K562 (cell line): ENCODE measurements at regions not wholly inside any gene's neighbourhood (a gene's known extent, or its start where the extent isn't known, plus 50 kb on each side); places are given as distances from the start of the nearest gene placed in this dataset.

Experiments used
- CHD7 ChIP-seq: fragments of 200-600 bp; sonication (generic); IDR thresholded peaks from one replicate; pipeline ENCODE4 v1.6.1; 2012; ENCODE audit warnings: mild to moderate bottlenecking, low read depth, low read length, inconsistent platforms
- E2F8 ChIP-seq: fragments of 450-650 bp; IDR thresholded peaks from 2 replicates; pipeline ENCODE4 v1.7.1; 2018; ENCODE audit warnings: mild to moderate bottlenecking, low read depth; ENCODE audit not compliant: partially characterized antibody
- HDAC2 ChIP-seq: fragments of 450-650 bp; IDR thresholded peaks from 2 replicates; pipeline ENCODE4 v1.6.1; 2016; ENCODE audit warnings: mild to moderate bottlenecking
- KLF16 ChIP-seq: IDR thresholded peaks from 2 replicates; pipeline ENCODE4 v1.6.1; 2016; ENCODE audit warnings: antibody characterized with exemption
- POLR2A ChIP-seq: fragments of 450-650 bp; conservative IDR thresholded peaks from 2 replicates; pipeline ENCODE4 v1.6.1; 2016
- POLR2AphosphoS5 ChIP-seq: IDR thresholded peaks from 2 replicates; pipeline ENCODE4 v1.6.1; 2011; ENCODE audit warnings: mild to moderate bottlenecking, low read depth, low read length, moderate library complexity; ENCODE audit not compliant: control insufficient read depth, insufficient read depth
- RAD21 ChIP-seq, 2 experiments: fragments of 250-450 bp in 1 of 2; fragments of 450-650 bp in 1 of 2; sonication (Bioruptor Pico) in 1 of 2; formaldehyde crosslinking in 1 of 2; IDR thresholded peaks in 1 of 2; conservative IDR thresholded peaks in 1 of 2; 2 replicates each; pipeline versions ENCODE4 v1.4.0 to v1.8.0; 2020 to 2022; ENCODE audit warnings: mild to moderate bottlenecking in 2 of 2, moderate library complexity in 1 of 2
- SREBF2 ChIP-seq: sonication (generic); formaldehyde crosslinking; IDR thresholded peaks from 2 replicates; pipeline ENCODE4 v1.4.0; 2020; ENCODE audit warnings: mild to moderate bottlenecking, missing genetic modification reagents
- TBP ChIP-seq: optimal IDR thresholded peaks from 2 replicates; pipeline ENCODE3; 2011; ENCODE audit warnings: low read depth, low read length, improper control_type of control experiment
- ZBTB17 ChIP-seq: fragments of 450-650 bp; formaldehyde crosslinking; IDR thresholded peaks from 2 replicates; pipeline ENCODE4 v1.4.0; 2020; ENCODE audit warnings: mild to moderate bottlenecking
- ZNF23 ChIP-seq: fragments of 250-450 bp; sonication (Bioruptor Pico); IDR thresholded peaks from 2 replicates; pipeline ENCODE4 v1.4.0; 2020; ENCODE audit warnings: mild to moderate bottlenecking
- ZNF253 ChIP-seq: fragments of 250-450 bp; sonication (Bioruptor Pico); conservative IDR thresholded peaks from 2 replicates; pipeline ENCODE4 v1.6.1; 2021; ENCODE audit warnings: mild to moderate bottlenecking
- TF ChIP-seq, protein P1 (sequence below), 3 experiments: IDR thresholded peaks in 2 of 3; conservative IDR thresholded peaks in 1 of 3; 2 replicates each; pipeline ENCODE4 v1.5.1; 2011 to 2012; ENCODE audit warnings: low read length in 3 of 3, mild to moderate bottlenecking in 3 of 3, control low read depth in 2 of 3, improper control_type of control experiment in 1 of 3, inconsistent platforms in 1 of 3, low read depth in 1 of 3, mixed read lengths in 1 of 3, moderate library complexity in 1 of 3; ENCODE audit not compliant: insufficient read depth in 2 of 3
- TF ChIP-seq, protein P2 (sequence below): sonication (generic); formaldehyde crosslinking; IDR thresholded peaks from 2 replicates; pipeline ENCODE4 v1.8.1; 2023; ENCODE audit warnings: mild to moderate bottlenecking, missing genetic modification reagents, moderate library complexity

- no peak for TF ChIP-seq CHD7
- TF ChIP-seq E2F8 = no peak
- no peak for TF ChIP-seq POLR2A
- TF ChIP-seq ZBTB17 = no peak
- TF ChIP-seq ZNF253 (CRISPR knock-in tag) = no peak
- TF ChIP-seq SREBF2 (CRISPR knock-in tag) = no peak
- TF ChIP-seq, protein P1, sequence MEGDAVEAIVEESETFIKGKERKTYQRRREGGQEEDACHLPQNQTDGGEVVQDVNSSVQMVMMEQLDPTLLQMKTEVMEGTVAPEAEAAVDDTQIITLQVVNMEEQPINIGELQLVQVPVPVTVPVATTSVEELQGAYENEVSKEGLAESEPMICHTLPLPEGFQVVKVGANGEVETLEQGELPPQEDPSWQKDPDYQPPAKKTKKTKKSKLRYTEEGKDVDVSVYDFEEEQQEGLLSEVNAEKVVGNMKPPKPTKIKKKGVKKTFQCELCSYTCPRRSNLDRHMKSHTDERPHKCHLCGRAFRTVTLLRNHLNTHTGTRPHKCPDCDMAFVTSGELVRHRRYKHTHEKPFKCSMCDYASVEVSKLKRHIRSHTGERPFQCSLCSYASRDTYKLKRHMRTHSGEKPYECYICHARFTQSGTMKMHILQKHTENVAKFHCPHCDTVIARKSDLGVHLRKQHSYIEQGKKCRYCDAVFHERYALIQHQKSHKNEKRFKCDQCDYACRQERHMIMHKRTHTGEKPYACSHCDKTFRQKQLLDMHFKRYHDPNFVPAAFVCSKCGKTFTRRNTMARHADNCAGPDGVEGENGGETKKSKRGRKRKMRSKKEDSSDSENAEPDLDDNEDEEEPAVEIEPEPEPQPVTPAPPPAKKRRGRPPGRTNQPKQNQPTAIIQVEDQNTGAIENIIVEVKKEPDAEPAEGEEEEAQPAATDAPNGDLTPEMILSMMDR (IDR thresholded peaks at IDR 0.05 in 2 of 3, conservative IDR thresholded peaks at IDR 0.05 in 1 of 3; ENCODE audit: insufficient read depth in 2 of 3, low read depth in 1 of 3, low read length in 3 of 3) = no peak
- TF ChIP-seq, protein P2, sequence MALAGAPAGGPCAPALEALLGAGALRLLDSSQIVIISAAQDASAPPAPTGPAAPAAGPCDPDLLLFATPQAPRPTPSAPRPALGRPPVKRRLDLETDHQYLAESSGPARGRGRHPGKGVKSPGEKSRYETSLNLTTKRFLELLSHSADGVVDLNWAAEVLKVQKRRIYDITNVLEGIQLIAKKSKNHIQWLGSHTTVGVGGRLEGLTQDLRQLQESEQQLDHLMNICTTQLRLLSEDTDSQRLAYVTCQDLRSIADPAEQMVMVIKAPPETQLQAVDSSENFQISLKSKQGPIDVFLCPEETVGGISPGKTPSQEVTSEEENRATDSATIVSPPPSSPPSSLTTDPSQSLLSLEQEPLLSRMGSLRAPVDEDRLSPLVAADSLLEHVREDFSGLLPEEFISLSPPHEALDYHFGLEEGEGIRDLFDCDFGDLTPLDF (CRISPR knock-in tag) = no peak
- no peak for TF ChIP-seq POLR2AphosphoS5
- TF ChIP-seq ZNF23 = no peak
- TF ChIP-seq TBP = no peak
- TF ChIP-seq KLF16 = no peak
- TF ChIP-seq HDAC2 = no peak
- no peak for TF ChIP-seq RAD21 (CRISPR knock-in tag; conservative IDR thresholded peaks at IDR 0.05 in 1 of 2, IDR thresholded peaks at IDR 0.05 in 1 of 2)
Measured at GRCh38 chr7:113256883-113257531, 138.7 kb upstream of the SMIM30 start.
